GM23338 (cell line): ENCODE measurements at regions not wholly inside any gene's neighbourhood (a gene's known extent, or its start where the extent isn't known, plus 50 kb on each side); places are given as distances from the start of the nearest gene placed in this dataset.

Experiments used
- ATAC-seq: fragments of 200-7000 bp; cut with Tn5 transposase; 3 replicates; pipeline ENCODE4 v1.9.1; 2020
- DNase-seq: peaks from one replicate; pipeline ENCODE4 v3.0.0-alpha.2; 2015; ENCODE audit warnings: low spot score
- H2AFZ ChIP-seq: fragments of 200-600 bp; sonication (generic); 2 replicates; pipeline ENCODE4 v1.8.0; 2016; ENCODE audit warnings: antibody characterized with exemption, mild to moderate bottlenecking, moderate library complexity
- H3F3A ChIP-seq: fragments of 200-600 bp; sonication (generic); replicated peaks from 2 replicates; pipeline ENCODE4 v1.8.0; 2017; ENCODE audit warnings: antibody characterized with exemption, mixed run types, low read depth
- H3K27ac ChIP-seq: fragments of 200-600 bp; sonication (generic); 2 replicates; pipeline ENCODE4 v1.6.1; 2016; ENCODE audit warnings: low read depth
- H3K27me3 ChIP-seq: fragments of 200-600 bp; sonication (generic); 2 replicates; pipeline ENCODE4 v1.8.0; 2016; ENCODE audit warnings: mild to moderate bottlenecking, mixed run types, moderate library complexity; ENCODE audit not compliant: insufficient read depth
- H3K36me3 ChIP-seq: fragments of 200-600 bp; sonication (generic); 2 replicates; pipeline ENCODE4 v1.8.0; 2016; ENCODE audit warnings: mild to moderate bottlenecking; ENCODE audit not compliant: insufficient read depth
- H3K4me1 ChIP-seq: fragments of 200-600 bp; sonication (generic); 2 replicates; pipeline ENCODE4 v1.8.0; 2016; ENCODE audit warnings: mild to moderate bottlenecking, moderate library complexity; ENCODE audit not compliant: insufficient read depth
- H3K4me2 ChIP-seq: fragments of 200-600 bp; sonication (generic); 2 replicates; pipeline ENCODE4 v1.7.1; 2017; ENCODE audit warnings: mixed run types
- H3K4me3 ChIP-seq: fragments of 200-600 bp; sonication (generic); 2 replicates; pipeline ENCODE4 v1.6.1; 2016; ENCODE audit warnings: mixed run types
- H3K79me2 ChIP-seq: fragments of 200-600 bp; sonication (generic); replicated peaks from 2 replicates; pipeline ENCODE4 v1.8.0; 2017; ENCODE audit warnings: mild to moderate bottlenecking; ENCODE audit not compliant: insufficient read depth
- H3K9me2 ChIP-seq: fragments of 200-600 bp; sonication (generic); 2 replicates; pipeline ENCODE4 v1.8.0; 2017; ENCODE audit not compliant: insufficient read depth
- H4K20me1 ChIP-seq: fragments of 200-600 bp; sonication (generic); replicated peaks from 2 replicates; pipeline ENCODE4 v1.8.0; 2017; ENCODE audit warnings: mild to moderate bottlenecking; ENCODE audit not compliant: insufficient read depth
- H3K27ac Mint-ChIP-seq: 2 replicates; pipeline ENCODE4 v1.8.0; 2020; ENCODE audit warnings: inconsistent platforms, mild to moderate bottlenecking, moderate library complexity, mixed read lengths
- H3K27me3 Mint-ChIP-seq: 3 replicates; pipeline ENCODE4 v1.8.0; 2022; ENCODE audit warnings: low read depth, mild to moderate bottlenecking, moderate library complexity, mixed read lengths, inconsistent platforms; ENCODE audit not compliant: insufficient read depth, poor library complexity
- H3K36me3 Mint-ChIP-seq: 3 replicates; pipeline ENCODE4 v1.8.0; 2021; ENCODE audit warnings: low read depth, mild to moderate bottlenecking, inconsistent platforms, moderate library complexity, mixed read lengths
- H3K4me1 Mint-ChIP-seq: 3 replicates; pipeline ENCODE4 v1.8.0; 2020; ENCODE audit warnings: mild to moderate bottlenecking, inconsistent platforms, mixed read lengths
- H3K4me3 Mint-ChIP-seq: 3 replicates; pipeline ENCODE4 v1.8.0; 2021; ENCODE audit warnings: moderate library complexity, mild to moderate bottlenecking, inconsistent platforms, mixed read lengths
- H3K9me3 Mint-ChIP-seq: 3 replicates; pipeline ENCODE4 v1.8.0; 2020; ENCODE audit warnings: moderate library complexity, mild to moderate bottlenecking, inconsistent platforms, mixed read lengths
- ETS1 ChIP-seq: IDR thresholded peaks from 2 replicates; pipeline ENCODE4 v1.6.1; 2016; ENCODE audit warnings: antibody characterized with exemption
- POLR2AphosphoS5 ChIP-seq: IDR thresholded peaks from 2 replicates; pipeline ENCODE4 v1.6.1; 2016; ENCODE audit warnings: antibody characterized with exemption, low read depth
- ZNF331 ChIP-seq: fragments of 250-450 bp; sonication (Bioruptor Pico); IDR thresholded peaks from 2 replicates; pipeline ENCODE4 v1.5.0; 2020; ENCODE audit warnings: low read depth, mild to moderate bottlenecking, moderate library complexity
- ZNF462 ChIP-seq: fragments of 250-450 bp; sonication (Bioruptor Pico); IDR thresholded peaks from 2 replicates; pipeline ENCODE4 v1.5.0; 2020; ENCODE audit warnings: mild to moderate bottlenecking, moderate library complexity
- TF ChIP-seq, protein P1 (sequence below), 2 experiments: fragments of 200-600 bp in 1 of 2; sonication (generic) in 1 of 2; conservative IDR thresholded peaks; 2 replicates each; pipeline versions ENCODE4 v1.5.1 to v1.6.1; 2016 to 2017; ENCODE audit warnings: antibody characterized with exemption in 2 of 2, low read depth in 2 of 2, mild to moderate bottlenecking in 2 of 2, moderate library complexity in 1 of 2

- TF ChIP-seq ZNF462 (CRISPR knock-in tag): no peak
Measured at GRCh38 chr10:71014021-71014805, 125.8 kb upstream of the PCBD1 start (continued).

- ATAC-seq (no peak), DNase-seq (no peak)
- Histone ChIP-seq H3F3A (no peaks in the 10 kb centered on the region), H3K27ac (no peak overlapping the region), H3K27me3 (no peaks in the 10 kb centered on the region), H3K4me3 (no peak overlapping the region), H3K4me1 (no peaks in the 10 kb centered on the region), H3K36me3 (no peaks in the 10 kb centered on the region), H3K9me2 (no peaks in the 10 kb centered on the region), H3K4me2 (no peak overlapping the region), H3K79me2 (no peaks in the 10 kb centered on the region), H2AFZ (no peak overlapping the region), H4K20me1 (no peaks in the 10 kb centered on the region; the same call in 1 of the 2 replicates)
- H3K4me3 Mint-ChIP-seq: no peak overlapping the region
- H3K9me3 Mint-ChIP-seq: no peaks in the 10 kb centered on the region
- peaks cover 3% of the 10 kb centered on the region; the same call in 1 of the 3 replicates for H3K4me1 Mint-ChIP-seq
- peaks cover 2% of the 10 kb centered on the region for H3K27me3 Mint-ChIP-seq
- H3K36me3 Mint-ChIP-seq: no peaks in the 10 kb centered on the region
- no peak overlapping the region for H3K27ac Mint-ChIP-seq
- TF ChIP-seq ZNF462 (CRISPR knock-in tag) (no peak), POLR2AphosphoS5 (no peak), ETS1 (no peak), ZNF331 (no peak)
- TF ChIP-seq, protein P1, sequence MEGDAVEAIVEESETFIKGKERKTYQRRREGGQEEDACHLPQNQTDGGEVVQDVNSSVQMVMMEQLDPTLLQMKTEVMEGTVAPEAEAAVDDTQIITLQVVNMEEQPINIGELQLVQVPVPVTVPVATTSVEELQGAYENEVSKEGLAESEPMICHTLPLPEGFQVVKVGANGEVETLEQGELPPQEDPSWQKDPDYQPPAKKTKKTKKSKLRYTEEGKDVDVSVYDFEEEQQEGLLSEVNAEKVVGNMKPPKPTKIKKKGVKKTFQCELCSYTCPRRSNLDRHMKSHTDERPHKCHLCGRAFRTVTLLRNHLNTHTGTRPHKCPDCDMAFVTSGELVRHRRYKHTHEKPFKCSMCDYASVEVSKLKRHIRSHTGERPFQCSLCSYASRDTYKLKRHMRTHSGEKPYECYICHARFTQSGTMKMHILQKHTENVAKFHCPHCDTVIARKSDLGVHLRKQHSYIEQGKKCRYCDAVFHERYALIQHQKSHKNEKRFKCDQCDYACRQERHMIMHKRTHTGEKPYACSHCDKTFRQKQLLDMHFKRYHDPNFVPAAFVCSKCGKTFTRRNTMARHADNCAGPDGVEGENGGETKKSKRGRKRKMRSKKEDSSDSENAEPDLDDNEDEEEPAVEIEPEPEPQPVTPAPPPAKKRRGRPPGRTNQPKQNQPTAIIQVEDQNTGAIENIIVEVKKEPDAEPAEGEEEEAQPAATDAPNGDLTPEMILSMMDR (conservative IDR thresholded peaks at IDR 0.05; ENCODE audit: low read depth in 2 of 2): no peak
Measured at GRCh38 chr10:71015674-71016073, 127.3 kb upstream of the PCBD1 start.
